ENCODE measurements at regions not wholly inside any gene's neighbourhood (a gene's known extent, or its start where the extent isn't known, plus 50 kb on each side); places are given as distances from the start of the nearest gene placed in this dataset.
"Not testable (repeated sequence)": the region's sequence is repeated elsewhere in the genome, so short reads cannot be mapped to it uniquely, and the experiment has no call there.

- no peak for TF ChIP-seq ZNF384 (IDR thresholded peaks at IDR 0.05)
- TF ChIP-seq NFRKB (IDR thresholded peaks at IDR 0.05) = no peak
- TF ChIP-seq ELF4 (IDR thresholded peaks at IDR 0.05) = no peak
- no peak for TF ChIP-seq ARNT (IDR thresholded peaks at IDR 0.05)
- no peak for TF ChIP-seq SP1 (IDR thresholded peaks at IDR 0.05)
- no peak for TF ChIP-seq L3MBTL2 (conservative IDR thresholded peaks at IDR 0.05)
- no peak for DNase-seq (ENCODE audit: extremely low spot score)
- ChIA-PET POLR2A (interaction anchor here (1.6 kb wide), 1 partner anchor 9 kb away, joined by 5 read pairs; no protein-coding TSS in a partner anchor), CTCF (no interaction called here)
Observed at GRCh38 chr2:173524256-173524955, 169.7 kb downstream of the CDCA7 start.

DNA sequence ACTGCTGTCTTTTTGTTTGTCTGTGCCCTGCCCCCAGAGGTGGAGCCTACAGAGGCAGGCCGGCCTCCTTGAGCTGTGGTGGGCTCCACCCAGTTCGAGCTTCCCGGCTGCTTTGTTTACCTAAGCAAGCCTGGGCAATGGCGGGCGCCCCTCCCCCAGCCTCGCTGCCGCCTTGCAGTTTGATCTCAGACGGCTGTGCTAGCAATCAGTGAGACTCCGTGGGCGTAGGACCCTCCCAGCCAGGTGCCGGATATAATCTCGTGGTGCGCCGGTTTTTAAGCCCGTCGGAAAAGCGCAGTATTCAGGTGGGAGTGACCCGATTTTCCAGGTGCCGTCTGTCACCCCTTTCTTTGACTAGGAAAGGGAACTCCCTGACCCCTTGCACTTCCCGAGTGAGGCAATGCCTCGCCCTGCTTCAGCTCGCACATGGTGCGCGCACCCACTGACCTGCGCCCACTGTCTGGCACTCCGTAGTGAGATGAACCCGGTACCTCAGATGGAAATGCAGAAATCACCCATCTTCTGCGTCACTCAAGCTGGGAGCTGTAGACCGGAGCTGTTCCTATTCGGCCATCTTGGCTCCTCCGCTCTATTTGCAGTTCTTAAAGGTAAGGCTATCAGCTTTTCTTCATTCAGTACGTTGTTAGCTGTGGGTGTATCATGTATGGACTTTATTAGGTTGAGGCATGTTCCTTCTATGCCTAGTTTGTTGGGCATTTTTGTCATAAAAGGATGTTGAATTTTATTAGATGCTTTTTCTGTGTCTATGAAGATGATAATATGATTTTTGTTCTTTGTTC lies 178.3 kb downstream of the CDCA7 start:
- TF ChIP-seq L3MBTL2 (conservative IDR thresholded peaks at IDR 0.05) = 0 out of 2 replicates have a peak, but pooled peaks have one; percentile 16
- TF ChIP-seq PKNOX1 (IDR thresholded peaks at IDR 0.05) = peak; percentile 19; the same call in 1 of the 2 replicates
- DNase-seq (ENCODE audit: extremely low spot score); CTCF ChIA-PET: not testable (repeated sequence)
- POLR2A ChIA-PET = interaction anchor here (1.1 kb wide), 1 partner anchor 9 kb away, joined by 5 read pairs; no protein-coding TSS in a partner anchor

DNA sequence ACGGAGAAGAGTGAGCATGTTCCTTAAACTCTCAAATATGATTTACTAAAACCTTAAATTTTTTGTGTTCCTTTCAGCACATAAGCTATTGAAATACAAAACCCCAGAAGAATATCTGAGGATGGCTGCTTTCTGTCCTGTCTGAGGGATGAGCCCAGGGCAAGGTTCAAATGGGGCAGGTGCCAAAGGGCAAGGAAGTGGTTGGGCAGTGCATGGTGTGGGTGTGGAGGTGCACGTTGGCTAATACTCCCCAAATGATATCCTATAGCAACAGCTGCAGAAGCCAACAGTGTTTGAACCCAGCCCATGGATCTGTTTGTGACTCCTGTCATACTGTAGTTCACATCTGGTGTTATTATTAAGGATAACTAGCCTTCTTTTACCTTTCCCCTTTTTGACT lies 183.0 kb downstream of the CDCA7 start:
- ChIA-PET CTCF (no interaction called here), POLR2A (no interaction called here)
- DNase-seq (ENCODE audit: extremely low spot score) = no peak
- TF ChIP-seq SUZ12 (IDR thresholded peaks at IDR 0.05) (no peak), FOXK2 (IDR thresholded peaks at IDR 0.05) (no peak), L3MBTL2 (conservative IDR thresholded peaks at IDR 0.05) (no peak), CTBP1 (IDR thresholded peaks at IDR 0.05; ENCODE audit: borderline replicate concordance) (no peak), BHLHE40 (IDR thresholded peaks at IDR 0.05; ENCODE audit: borderline replicate concordance) (no peak), ARNT (IDR thresholded peaks at IDR 0.05) (no peak)

GRCh38 chr2:173539615-173540014 lies 184.9 kb downstream of the CDCA7 start:
- DNase-seq (ENCODE audit: extremely low spot score) = no peak
- CTCF ChIA-PET = no interaction called here
- POLR2A ChIA-PET = no interaction called here
- TF ChIP-seq SP1 (IDR thresholded peaks at IDR 0.05) (no peak), SUZ12 (IDR thresholded peaks at IDR 0.05) (no peak), CTBP1 (IDR thresholded peaks at IDR 0.05; ENCODE audit: borderline replicate concordance) (no peak), TARDBP (IDR thresholded peaks at IDR 0.05) (no peak), BHLHE40 (IDR thresholded peaks at IDR 0.05; ENCODE audit: borderline replicate concordance) (no peak), LEF1 (IDR thresholded peaks at IDR 0.05; ENCODE audit: borderline replicate concordance) (no peak), NFRKB (IDR thresholded peaks at IDR 0.05) (no peak), ZNF384 (IDR thresholded peaks at IDR 0.05) (no peak), FOXK2 (IDR thresholded peaks at IDR 0.05) (no peak), L3MBTL2 (conservative IDR thresholded peaks at IDR 0.05) (no peak), PKNOX1 (IDR thresholded peaks at IDR 0.05) (no peak), HDGF (IDR thresholded peaks at IDR 0.05; ENCODE audit: borderline replicate concordance) (no peak), ELF4 (IDR thresholded peaks at IDR 0.05) (no peak), FOXA1 (IDR thresholded peaks at IDR 0.05) (no peak)

GRCh38 chr2:173544641-173545363 lies 190.1 kb downstream of the CDCA7 start:
- TF ChIP-seq FOXA1 (IDR thresholded peaks at IDR 0.05) (no peak), HDGF (IDR thresholded peaks at IDR 0.05; ENCODE audit: borderline replicate concordance) (no peak), LEF1 (IDR thresholded peaks at IDR 0.05; ENCODE audit: borderline replicate concordance) (no peak), FOXM1 (IDR thresholded peaks at IDR 0.05; ENCODE audit: borderline replicate concordance) (no peak), PKNOX1 (IDR thresholded peaks at IDR 0.05) (no peak), CTBP1 (IDR thresholded peaks at IDR 0.05; ENCODE audit: borderline replicate concordance) (no peak), ZNF384 (IDR thresholded peaks at IDR 0.05) (no peak), NFRKB (IDR thresholded peaks at IDR 0.05) (no peak), SUZ12 (IDR thresholded peaks at IDR 0.05) (no peak), TARDBP (IDR thresholded peaks at IDR 0.05) (no peak), FOXK2 (IDR thresholded peaks at IDR 0.05) (no peak), ARNT (IDR thresholded peaks at IDR 0.05) (no peak), BHLHE40 (IDR thresholded peaks at IDR 0.05; ENCODE audit: borderline replicate concordance) (no peak), L3MBTL2 (conservative IDR thresholded peaks at IDR 0.05) (no peak)
- no peak for DNase-seq (ENCODE audit: extremely low spot score)
- POLR2A ChIA-PET = no interaction called here
- CTCF ChIA-PET = no interaction called here

DNA sequence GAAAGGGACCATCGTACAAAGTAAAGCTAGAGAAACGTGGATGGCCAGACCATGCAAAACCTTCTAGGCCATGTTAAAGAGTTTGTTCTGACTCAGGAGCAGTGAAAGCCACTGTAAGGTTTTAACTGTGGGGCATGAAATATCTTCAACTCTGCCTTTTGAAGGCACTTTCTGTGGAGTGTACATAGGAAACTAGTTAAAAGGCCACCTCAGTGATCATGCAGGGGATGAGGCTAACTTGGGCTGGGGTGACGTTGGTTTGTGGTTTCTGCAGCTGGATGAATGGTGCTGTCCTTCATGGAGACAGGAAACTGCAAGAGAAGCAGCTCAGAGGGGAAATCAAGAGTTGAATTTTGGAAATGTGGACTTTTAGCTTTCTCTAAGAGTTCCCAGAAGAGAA lies 190.7 kb downstream of the CDCA7 start:
- no peak for TF ChIP-seq CTBP1 (IDR thresholded peaks at IDR 0.05; ENCODE audit: borderline replicate concordance)
- no peak for TF ChIP-seq FOXK2 (IDR thresholded peaks at IDR 0.05)
- no peak for TF ChIP-seq LEF1 (IDR thresholded peaks at IDR 0.05; ENCODE audit: borderline replicate concordance)
- TF ChIP-seq ZNF384 (IDR thresholded peaks at IDR 0.05) = no peak
- no peak for TF ChIP-seq PKNOX1 (IDR thresholded peaks at IDR 0.05)
- TF ChIP-seq SUZ12 (IDR thresholded peaks at IDR 0.05) = no peak
- no peak for TF ChIP-seq TARDBP (IDR thresholded peaks at IDR 0.05)
- no peak for TF ChIP-seq BHLHE40 (IDR thresholded peaks at IDR 0.05; ENCODE audit: borderline replicate concordance)
- no peak for TF ChIP-seq FOXM1 (IDR thresholded peaks at IDR 0.05; ENCODE audit: borderline replicate concordance)
- no peak for TF ChIP-seq FOXA1 (IDR thresholded peaks at IDR 0.05)
- TF ChIP-seq HDGF (IDR thresholded peaks at IDR 0.05; ENCODE audit: borderline replicate concordance) = no peak
- TF ChIP-seq SP1 (IDR thresholded peaks at IDR 0.05) = no peak
- no peak for TF ChIP-seq ARNT (IDR thresholded peaks at IDR 0.05)
- TF ChIP-seq NFRKB (IDR thresholded peaks at IDR 0.05) = no peak
- TF ChIP-seq L3MBTL2 (conservative IDR thresholded peaks at IDR 0.05) = no peak
- TF ChIP-seq ELF4 (IDR thresholded peaks at IDR 0.05) = no peak
- DNase-seq (ENCODE audit: extremely low spot score) = no peak
- CTCF ChIA-PET = interaction anchor here (1.1 kb wide), 1 partner anchor 67 kb away, joined by 3 read pairs; no protein-coding TSS in a partner anchor
- POLR2A ChIA-PET = no interaction called here
